OCI-LY1 (cell line): ENCODE measurements at regions not wholly inside any gene's neighbourhood (a gene's known extent, or its start where the extent isn't known, plus 50 kb on each side); places are given as distances from the start of the nearest gene placed in this dataset.

Source experiments
- CTCF ChIP-seq: fragments of 200-600 bp; sonication (generic), shearing (Covaris generic); IDR thresholded peaks from 2 replicates; pipeline ENCODE4 v1.5.1; 2017; ENCODE audit warnings: mild to moderate bottlenecking, antibody characterized with exemption, low read length, moderate library complexity, mixed read lengths
- EZH2 ChIP-seq: fragments of 200-600 bp; sonication (generic), shearing (Covaris generic); IDR thresholded peaks from 2 replicates; pipeline ENCODE4 v1.8.0; 2017; ENCODE audit warnings: borderline replicate concordance, mixed run types, mild to moderate bottlenecking, antibody characterized with exemption, low read length, moderate library complexity, mixed read lengths

GRCh38 chr18:1012775-1013174 lies 108.1 kb downstream of the ADCYAP1 start:
- TF ChIP-seq EZH2 (no peak), CTCF (no peak)
